ENCODE measurements at regions not wholly inside any gene's neighbourhood (a gene's known extent, or its start where the extent isn't known, plus 50 kb on each side); places are given as distances from the start of the nearest gene placed in this dataset.

GRCh38 chr12:131425112-131426075, 285.5 kb upstream of the SFSWAP start:
- TF ChIP-seq, protein P1, sequence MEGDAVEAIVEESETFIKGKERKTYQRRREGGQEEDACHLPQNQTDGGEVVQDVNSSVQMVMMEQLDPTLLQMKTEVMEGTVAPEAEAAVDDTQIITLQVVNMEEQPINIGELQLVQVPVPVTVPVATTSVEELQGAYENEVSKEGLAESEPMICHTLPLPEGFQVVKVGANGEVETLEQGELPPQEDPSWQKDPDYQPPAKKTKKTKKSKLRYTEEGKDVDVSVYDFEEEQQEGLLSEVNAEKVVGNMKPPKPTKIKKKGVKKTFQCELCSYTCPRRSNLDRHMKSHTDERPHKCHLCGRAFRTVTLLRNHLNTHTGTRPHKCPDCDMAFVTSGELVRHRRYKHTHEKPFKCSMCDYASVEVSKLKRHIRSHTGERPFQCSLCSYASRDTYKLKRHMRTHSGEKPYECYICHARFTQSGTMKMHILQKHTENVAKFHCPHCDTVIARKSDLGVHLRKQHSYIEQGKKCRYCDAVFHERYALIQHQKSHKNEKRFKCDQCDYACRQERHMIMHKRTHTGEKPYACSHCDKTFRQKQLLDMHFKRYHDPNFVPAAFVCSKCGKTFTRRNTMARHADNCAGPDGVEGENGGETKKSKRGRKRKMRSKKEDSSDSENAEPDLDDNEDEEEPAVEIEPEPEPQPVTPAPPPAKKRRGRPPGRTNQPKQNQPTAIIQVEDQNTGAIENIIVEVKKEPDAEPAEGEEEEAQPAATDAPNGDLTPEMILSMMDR (conservative IDR thresholded peaks at IDR 0.05), result no peak
- no peak for TF ChIP-seq ZFX (IDR thresholded peaks at IDR 0.05)
